ENCODE measurements at regions not wholly inside any gene's neighbourhood (a gene's known extent, or its start where the extent isn't known, plus 50 kb on each side); places are given as distances from the start of the nearest gene placed in this dataset.

GRCh38 chr2:171237751-171238505, 77.2 kb upstream of the TLK1 start:
- TF ChIP-seq CTCF (IDR thresholded peaks at IDR 0.05) (no peak), POLR2A (IDR thresholded peaks at IDR 0.05) (no peak)
